Limb (tissue), 2 donors: ENCODE measurements at regions not wholly inside any gene's neighbourhood (a gene's known extent, or its start where the extent isn't known, plus 50 kb on each side); places are given as distances from the start of the nearest gene placed in this dataset.
"Not testable (repeated sequence)": the region's sequence is repeated elsewhere in the genome, so short reads cannot be mapped to it uniquely, and the experiment has no call there.

ENCODE experiments used
- DNase-seq, 2 donors: peaks; one replicate each; pipeline ENCODE4 v3.0.0-alpha.2; 2016; ENCODE audit errors: extremely low spot score in 2 of 2

DNA sequence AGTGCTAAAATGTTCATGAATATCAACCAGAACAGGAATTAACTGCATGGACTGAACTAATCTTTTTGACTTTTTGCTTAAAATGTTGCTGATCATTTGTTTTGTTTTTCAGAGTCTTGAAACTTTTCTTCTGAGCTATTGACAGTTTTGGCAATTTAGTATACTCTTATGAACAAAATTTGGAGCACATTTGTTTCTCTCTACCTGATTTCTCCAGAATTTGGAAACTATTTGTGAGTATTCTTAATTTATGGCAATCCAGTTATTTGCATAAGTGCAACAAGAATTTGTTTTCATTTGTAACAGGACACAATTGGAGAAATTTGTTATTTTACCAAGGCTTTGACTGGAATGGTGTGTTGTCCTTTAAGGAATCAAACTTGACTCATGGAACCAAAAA is 107.4 kb downstream of the RTP4 start:
- not testable (repeated sequence) for DNase-seq

- no peak for DNase-seq
These were observed 105.7 kb downstream of the RTP4 start for GRCh38 chr3:187473778-187474406.

DNA sequence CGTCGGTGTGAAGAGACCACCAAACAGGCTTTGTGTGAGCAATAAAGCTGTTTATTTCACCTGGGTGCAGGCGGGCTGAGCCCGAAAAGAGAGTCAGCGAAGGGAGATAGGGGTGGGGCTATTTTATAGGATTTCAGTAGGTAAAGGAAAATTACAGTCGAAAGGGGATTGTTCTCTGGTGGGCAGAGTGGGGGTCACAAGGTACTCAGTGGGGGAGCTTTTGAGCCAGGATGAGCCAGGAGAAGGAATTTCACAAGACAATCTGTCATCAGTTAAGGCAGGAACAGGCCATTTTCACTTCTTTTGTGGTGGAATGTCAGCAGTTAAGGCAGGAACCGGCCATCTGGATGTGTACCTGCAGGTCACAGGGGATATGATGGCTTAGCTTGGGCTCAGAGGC is 98.1 kb downstream of the RTP4 start:
- DNase-seq: not testable (repeated sequence)

- DNase-seq: no peak
These were observed 97.3 kb downstream of the RTP4 start for GRCh38 chr3:187465503-187465902.

GRCh38 chr3:187464682-187465081 is 96.5 kb downstream of the RTP4 start:
- DNase-seq: no peak

- DNase-seq: no peak
These were observed 90.7 kb downstream of the RTP4 start for GRCh38 chr3:187458921-187459320.

- no peak for DNase-seq
These were observed 90.2 kb downstream of the RTP4 start for GRCh38 chr3:187458383-187458782.

DNA sequence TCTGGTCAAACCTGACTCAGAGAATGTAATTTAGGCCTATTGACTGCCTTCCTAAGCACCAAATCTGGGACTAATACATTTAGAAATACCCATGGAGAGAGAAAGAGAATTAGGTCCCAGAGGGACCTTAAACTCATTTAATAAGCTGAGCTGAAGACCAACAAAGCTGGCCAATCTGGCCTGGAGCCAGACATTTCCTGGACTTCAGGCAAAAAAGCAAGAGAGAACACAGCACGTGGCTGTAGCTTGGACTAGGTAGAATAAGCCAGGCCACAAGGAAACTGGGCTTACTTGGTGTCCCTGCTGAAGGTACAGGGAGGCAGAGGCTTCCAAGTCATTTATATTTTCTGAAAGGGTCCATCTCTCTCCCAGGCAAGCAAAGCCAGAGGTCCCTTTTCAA is 88.1 kb downstream of the RTP4 start:
- peak in 1 of 2 donors; percentile 43 for DNase-seq

DNA sequence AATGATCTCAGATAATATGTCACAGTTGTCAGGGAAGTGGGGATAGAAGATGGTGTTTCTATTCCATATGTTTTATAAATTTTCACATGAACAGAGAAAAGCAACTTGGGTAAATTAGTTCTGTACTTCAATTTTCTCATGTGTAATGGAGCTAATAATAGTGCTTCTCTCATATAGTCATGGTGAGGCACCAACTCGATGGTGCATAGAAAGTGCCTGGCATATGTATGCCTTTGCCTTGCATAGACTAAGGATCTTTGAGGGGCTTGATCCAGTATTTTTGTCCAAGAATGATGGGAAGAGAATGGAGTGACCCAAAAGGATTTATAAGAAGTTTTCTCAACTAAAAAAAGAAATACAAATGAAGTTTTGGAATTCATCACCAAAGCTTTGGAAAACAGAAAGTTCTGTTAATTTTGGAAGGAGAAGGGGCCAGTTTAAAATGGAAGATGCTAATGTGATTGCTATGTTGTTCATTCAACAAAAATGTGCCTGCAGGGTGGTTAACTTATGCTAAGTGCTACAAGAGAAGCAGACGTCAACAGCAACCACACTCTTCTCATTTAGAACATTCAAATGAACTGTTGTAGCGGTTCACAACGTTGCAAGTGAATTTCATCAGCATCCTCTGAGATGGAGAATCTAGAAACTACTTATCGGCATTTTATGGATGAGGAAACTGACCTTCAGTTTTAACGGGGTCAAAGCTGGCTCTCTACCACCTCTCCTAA is 86.1 kb downstream of the RTP4 start:
- DNase-seq: no peak

- no peak for DNase-seq
These were observed 82.4 kb downstream of the RTP4 start for GRCh38 chr3:187450431-187451190.

- no peak for DNase-seq
These were observed 80.5 kb downstream of the RTP4 start for GRCh38 chr3:187448674-187449073.

DNA sequence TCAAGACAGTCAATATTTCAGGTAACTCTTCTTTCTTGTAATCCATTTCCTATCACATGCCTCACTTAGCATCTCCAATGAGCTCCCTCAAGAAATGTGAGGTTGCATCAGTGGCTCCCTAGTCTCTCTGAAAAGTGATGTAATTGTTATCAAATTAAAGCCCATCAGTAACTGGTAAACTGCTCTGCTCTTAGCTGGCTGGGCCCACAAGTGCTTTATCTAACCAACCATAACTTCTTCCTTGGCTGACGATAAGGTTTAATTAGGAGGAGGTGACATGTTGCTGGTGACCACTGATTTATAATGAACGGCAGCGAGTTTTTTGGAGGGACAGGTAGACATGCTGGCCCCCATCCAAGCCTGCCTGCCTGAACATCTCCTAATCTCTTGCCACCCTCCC is 79.6 kb downstream of the RTP4 start:
- DNase-seq: no peak

DNA sequence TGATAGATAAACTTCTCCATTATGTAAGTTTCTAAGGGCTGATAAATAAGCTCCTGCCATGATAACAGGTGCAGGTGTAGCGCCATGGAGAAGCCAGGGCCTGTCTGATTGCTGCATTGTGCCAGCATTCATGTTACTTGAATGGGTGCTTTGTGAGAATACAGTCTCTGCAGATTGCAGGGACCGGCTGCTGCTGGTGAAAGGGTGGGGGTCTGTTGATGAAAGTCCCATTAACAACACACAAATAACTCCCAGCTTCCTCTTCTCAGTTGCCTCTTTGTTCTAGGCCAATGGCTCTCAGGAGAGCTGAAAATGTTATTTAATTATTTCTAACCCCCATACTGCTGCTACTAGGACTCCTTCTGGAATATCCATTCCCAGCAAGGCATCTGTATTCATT is 77.2 kb downstream of the RTP4 start:
- no peak for DNase-seq

- no peak for DNase-seq
These were observed 66.3 kb downstream of the RTP4 start for GRCh38 chr3:187434524-187434923.

DNA sequence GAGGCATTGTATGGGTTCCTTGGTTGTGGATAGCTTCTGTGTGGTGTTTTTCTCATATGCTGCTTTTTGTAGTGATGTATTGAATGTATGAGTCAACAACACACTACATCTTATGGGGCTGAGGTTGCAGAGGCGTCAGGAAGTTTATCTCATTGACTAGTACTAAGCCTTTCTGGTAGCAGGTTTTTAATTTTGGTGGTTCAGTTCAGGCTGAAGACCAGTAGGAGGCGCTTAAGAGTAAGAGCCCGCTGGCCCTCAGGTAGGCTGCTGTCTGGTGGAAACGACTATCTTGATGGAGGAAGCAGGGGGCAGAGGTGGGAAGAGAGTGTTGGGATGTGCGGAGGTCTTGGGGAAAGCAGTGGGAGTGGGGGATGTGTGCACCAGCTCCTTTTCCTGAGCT is 62.4 kb downstream of the RTP4 start:
- no peak for DNase-seq
